NCI-H1436 treated with DMSO at 0.1 percent for 48 hours (cell line): ENCODE measurements at regions not wholly inside any gene's neighbourhood (a gene's known extent, or its start where the extent isn't known, plus 50 kb on each side); places are given as distances from the start of the nearest gene placed in this dataset.
"Not testable (repeated sequence)": the region's sequence is repeated elsewhere in the genome, so short reads cannot be mapped to it uniquely, and the experiment has no call there.

ENCODE experiments used
- DNase-seq: peaks from one replicate; lab custom pipeline; 2025; lab: John Stamatoyannopoulos, UW

DNA sequence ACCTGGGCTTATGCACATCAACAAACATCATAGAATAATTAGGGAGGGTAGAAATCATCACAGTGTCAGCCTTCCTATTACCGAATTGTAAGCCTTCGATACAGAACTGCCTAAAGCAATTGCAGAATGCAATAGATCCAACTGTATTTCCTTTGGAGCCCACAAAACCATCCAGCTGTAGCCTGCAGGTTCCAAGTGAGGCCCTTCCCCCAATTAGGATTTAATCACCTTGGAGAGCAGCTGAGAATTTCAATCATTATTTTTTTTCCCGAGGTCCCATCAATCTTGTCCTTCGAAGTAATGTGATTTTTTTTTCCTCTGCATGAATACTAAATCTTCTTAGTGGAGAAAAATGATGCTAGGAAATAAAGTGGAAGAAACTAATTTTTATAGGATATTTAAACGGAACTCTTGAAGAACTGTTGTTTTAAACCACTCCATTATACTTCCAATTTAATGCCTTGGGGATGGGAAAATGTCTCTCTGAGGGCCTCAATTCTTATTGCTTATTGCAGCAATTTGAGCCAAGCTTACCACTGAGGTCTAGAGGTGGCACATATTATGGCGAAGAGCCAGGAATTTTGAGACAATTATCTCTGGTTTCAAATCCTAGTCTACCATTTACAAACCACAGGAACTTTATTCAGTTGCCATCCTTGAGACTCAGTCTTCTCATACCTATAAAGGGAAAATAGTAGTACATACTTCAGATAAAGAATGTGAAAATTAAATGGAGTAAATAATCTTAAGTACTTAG is 953.4 kb upstream of the IGFBP7 start:
- DNase-seq: no peak

DNA sequence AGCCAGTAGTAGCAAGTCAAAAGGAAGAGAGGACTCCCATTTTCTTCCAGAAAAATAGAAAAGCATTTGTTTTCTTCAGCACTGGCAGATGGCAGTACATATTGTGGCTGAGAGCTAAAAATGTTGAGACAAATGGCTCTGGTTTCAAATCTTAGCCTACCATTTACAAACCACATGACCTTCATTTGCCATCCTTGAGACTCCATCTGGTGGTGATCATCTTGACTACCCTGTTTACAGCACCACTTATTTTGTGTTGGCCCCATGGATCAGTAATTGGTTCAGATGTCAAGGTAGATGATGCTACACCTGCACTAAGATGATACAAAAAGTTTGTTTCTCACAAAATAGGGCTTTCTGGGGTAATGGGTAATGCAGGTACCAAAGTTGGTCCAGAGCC is 951.8 kb upstream of the IGFBP7 start:
- DNase-seq: no peak

DNA sequence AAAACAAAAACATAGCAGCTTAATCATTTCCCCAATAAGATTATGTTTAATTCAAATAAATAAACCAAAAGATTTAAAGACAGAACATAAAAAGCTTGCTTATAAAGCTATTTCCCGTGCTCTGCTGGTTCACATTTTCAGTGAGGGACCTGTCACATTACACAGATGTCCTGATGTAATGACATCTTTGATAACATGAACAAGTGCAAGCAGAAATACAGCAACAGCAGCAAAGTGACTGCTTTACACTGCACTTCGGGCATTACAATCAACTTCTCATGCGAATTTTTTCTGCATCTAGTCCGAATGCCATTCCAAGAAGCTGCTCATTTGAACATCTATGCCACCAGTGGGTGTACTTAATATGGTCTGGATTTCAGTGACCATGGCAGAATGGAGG is 940.3 kb upstream of the IGFBP7 start:
- no peak for DNase-seq

DNA sequence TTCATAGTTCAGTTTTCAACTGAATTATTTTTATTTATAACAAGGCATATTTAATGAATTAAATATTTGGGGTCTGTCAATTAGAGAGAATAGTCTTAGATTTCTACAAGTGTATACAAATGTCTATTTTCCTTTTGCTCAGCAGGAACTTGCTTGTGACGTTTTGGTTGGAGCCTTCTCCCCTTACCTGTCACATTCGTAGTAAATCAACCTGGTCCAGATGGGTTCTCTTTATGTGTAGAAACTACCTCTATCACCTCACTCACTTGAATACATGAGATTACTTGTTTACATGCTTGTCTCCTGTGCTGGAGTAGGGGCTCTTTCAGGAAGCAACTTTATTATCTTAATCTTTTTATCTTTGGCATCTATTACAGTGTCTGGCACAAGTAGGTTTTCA is 938.3 kb upstream of the IGFBP7 start:
- DNase-seq: no peak

DNA sequence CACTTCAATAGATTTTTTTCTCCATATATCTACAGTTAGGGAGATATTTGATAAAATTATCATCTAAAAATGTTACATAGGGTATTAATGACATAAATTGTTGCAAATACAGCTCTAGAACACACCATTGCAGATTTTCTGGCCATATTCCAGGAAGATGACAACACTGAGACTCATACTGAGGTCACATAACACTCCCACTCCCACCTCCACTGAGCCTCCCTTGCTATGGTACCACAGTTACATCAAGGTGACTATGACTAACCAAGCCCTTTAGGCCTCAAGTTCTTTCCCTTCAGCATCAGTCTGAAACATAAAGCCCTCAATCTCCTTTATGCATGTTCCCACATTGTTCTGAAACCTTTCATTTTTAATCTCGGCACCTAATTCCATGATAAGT is 932.0 kb upstream of the IGFBP7 start:
- DNase-seq: no peak

DNA sequence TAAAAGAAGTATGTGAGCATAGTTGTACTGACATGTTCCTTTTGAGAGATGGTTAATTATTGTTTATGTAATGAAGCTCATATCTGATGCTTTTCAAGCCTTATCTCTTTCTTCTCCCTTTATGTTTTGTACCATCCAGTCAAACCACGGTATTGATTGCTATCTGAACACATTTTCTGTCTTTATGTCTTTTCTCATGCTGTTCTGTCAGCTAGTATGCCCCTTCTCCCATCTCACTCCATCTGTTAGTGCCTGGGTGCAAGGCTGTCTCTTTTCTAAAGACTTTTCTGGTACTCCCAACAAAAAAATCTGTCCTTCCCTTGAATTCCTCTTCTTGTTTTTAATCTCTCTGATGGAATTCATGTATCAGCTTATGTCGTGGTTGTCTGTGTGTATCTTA is 883.8 kb upstream of the IGFBP7 start:
- DNase-seq: no peak

DNA sequence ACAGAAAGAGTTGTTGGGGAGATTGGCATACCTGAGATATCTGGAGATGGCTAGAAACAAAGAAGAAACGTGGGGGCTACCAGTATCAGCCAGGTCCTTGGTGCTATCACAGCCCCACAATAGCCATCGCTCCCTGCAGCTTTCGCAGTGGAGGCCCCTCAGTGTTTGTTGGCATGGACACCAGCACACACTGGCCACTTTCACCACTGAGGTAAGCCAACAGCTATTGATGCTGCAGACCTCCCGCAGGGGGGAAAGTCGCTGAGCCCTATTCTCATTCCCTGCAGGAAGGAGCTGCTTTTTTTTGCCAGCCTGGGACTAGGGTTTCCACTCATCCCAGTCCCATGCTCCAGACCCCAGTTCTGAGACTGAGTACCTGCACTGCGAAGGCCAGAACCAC is 879.2 kb upstream of the IGFBP7 start:
- DNase-seq: no peak

DNA sequence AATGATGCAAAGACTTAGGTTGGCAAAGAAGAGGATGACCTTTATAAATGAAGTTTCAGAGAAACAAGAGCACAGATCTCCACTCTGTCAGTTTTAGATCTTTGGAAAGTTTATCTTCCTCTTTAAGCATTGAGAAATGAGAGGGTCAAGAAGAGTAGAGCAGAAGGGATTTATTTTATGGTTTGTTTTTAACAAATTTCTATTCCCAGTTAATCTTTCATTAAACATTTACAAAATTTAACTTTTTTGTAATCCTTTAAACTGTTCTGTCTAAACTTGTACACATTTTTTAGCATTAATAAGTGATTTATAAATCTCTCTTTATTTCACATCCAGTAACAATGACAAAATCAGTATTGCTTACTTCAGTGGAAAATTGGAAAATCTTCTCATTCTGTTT is 875.0 kb upstream of the IGFBP7 start:
- no peak for DNase-seq

DNA sequence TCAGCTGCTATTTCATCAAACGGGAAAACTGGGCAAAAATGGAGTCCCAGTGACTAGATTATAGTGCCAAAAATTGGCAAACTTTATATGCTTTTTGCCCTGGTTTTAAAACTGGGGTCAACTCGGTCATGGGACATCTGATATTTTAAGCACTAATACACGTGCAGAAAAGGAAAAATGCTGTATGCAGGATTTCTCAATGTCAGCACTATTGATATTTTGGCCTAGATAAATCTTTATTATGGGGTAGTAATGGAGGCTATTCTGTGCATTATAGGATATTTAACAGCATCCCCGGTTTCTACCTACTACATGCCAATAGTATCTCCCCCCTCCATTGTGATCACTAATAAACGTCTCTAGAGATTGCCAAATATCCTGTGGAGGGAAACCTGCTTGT is 870.9 kb upstream of the IGFBP7 start:
- DNase-seq: no peak

DNA sequence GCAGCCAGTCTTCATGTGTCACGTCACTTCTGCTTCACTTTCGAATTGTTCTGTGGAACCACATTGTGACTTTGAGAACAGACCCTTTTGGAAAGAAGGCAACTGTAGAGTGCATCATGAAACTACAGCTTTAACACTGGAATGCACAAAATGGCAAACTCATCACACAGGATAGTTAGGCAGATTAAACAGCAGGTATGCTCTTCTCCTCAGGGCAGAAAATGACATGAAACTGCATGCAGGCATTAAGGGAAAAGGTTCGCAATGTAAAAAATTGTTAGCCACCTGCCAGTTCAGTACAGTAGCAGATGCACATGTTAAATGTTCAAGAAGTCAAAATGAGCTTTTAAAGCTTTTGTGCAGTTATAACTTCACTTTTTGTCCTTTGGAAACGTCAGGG is 864.6 kb upstream of the IGFBP7 start:
- DNase-seq: no peak

DNA sequence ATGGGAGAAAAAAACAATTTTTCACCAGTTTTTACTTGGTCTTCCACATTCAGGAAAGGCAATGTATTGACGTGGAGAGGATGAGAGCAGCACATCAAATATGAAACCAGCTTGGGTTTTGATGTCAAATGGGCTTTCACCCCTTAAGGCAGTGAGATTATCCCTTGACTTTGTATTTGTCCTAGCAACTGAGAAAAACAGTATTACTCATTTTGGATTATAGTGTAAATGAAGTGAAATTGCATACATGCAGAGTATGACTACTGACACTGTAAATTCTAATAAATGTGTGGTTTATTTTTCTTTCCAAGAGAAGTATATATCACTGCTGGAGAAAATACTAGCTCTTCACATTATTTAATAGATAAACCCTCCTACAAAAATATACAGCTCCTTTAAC is 863.6 kb upstream of the IGFBP7 start:
- DNase-seq: no peak

DNA sequence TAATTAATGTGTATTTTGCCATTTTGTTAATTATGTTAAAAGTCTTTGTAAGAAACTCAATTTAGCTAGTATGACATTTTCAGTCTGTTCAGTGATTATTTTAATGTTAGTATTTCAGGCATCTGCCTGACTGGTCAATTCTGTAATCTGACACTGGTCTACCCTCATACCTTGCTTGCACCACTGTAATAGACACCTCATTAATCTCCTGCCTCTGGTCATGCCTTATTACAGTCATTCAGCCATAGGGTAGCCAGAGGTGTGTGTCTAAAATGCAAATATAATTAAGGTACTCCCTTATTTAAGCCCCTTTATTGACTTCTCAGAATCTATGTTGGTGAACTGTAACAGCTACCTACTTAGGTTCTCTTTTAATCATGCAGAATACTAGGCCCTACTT is 861.1 kb upstream of the IGFBP7 start:
- no peak for DNase-seq

DNA sequence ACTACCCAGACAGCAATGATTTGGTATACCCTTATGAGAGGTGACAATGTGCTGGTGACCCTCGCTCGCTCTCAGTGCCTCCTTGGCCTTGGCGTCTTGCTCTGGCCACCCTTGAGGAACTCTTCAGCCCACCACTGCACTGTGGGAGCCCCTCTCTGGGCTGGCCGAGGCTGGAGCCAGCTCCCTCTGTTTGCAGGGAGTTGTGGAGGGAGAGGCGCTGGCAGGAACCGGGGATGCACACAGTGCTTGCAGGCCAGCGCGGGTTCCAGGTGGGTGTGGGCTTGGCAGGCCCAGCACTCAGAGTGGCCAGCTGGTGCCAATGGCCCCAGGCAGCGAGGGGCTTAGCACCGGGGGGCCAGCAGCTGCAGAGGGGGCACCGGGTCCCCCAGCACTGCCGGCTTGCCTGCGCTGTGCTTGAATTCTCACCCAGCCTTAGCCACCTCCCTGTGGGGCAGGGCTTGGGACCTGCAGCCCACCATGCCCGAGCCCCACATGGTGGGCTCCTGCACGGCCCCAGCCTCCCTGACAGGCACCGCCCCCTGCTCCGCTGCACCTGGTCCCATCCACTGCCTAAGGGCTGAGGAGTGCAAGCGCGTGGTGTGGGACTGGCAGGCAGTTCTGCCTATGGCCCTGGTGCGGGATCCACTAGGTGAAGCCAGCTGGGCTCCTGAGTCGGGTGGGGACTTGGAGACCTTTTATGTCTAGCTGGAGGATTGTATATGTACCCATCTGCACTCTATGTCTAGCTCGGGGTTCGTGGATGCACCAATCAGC is 857.0 kb upstream of the IGFBP7 start:
- DNase-seq: no peak

DNA sequence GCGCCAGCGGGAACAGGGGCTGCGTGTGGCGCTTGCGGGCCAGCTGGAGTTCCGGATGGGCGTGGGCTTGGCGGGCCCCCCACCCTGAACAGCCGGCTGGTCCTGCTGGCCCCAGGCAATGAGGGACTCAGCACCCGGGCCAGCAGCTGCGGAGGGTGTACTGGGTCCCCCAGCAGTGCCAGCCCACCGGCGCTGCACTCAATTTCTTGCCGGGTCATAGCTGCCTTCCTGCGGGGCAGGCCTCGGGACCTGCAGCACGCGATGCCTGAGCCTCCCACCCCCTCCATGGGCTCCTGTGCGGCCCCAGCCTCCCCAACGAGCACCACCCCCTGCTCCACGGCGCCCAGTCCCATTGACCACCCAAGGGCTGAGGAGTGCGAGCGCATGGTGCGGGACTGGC is 855.2 kb upstream of the IGFBP7 start:
- not testable (repeated sequence) for DNase-seq

DNA sequence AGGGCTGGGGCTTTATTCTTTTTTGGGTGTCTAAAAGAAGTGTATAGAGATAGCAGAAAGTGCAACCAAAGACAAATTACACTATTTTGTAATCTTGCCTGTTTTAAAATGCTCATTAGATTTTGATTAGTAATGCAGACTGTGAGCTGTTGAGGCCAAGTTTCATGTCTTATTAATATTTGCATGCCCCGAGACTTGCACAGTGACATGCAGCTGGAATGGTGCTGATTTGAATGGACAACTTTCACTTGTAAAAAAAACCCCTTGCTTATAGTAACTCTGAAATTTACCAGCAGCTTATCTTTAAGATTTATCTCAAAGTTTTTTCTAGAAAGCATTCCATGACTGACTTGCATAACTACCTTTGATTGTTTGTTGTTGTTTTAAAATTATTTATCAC is 835.1 kb upstream of the IGFBP7 start:
- DNase-seq: no peak

DNA sequence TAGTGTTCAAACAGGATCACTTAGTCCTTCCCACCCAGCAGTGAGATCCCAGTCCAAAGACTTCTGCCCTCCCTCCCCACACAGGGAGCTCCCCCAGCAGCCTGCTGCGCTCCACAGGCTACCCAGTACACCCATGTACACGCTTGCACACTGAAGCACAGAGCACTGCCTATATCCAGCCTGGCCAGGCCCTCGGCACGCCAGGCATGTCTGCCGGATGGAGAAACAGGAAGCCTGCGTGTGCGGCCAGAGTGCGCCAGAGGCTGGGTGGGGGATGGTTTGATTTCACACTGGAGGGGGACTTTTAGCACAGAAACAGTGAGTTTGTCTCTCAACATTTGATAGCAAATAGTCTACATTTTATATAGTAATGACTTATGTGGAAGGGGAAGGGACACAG is 833.5 kb upstream of the IGFBP7 start:
- DNase-seq: no peak

DNA sequence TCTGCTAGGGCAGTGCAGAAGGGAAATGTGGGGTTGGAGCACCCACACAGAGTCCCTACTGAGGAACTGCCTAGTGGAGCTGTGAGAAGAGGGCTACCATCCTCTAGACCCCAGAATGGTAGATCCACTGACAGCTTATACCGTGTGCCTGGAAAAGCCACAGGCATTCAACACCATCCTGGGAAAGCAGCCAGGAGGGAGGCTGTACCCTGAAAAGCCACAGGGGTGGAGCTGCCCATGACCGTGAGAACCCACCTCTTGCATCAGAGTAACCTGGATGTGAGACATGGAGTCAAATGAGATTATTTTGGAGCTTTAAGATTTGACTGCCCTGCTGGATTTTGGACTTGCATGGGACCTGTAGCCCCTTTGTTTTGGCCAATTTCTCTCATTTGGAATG is 827.1 kb upstream of the IGFBP7 start:
- not testable (repeated sequence) for DNase-seq

DNA sequence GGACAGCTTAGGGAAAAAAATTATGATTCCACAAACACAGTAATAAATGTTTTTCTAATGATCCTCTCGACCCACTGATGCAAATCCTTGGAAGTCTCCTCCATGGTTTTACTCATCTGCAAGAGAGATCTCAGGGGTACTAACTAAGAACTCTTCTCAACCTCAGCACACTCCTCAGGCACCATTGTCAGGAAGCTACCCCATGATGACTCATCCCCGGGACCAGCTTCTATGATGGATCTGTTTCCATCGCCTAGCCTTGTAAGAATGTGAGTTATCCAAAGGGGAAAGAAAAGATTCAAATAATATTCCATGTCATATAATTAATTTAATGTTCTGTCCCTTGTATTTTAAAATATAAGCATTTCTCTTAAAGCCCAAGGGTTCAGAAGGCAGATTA is 816.1 kb upstream of the IGFBP7 start:
- DNase-seq: no peak

DNA sequence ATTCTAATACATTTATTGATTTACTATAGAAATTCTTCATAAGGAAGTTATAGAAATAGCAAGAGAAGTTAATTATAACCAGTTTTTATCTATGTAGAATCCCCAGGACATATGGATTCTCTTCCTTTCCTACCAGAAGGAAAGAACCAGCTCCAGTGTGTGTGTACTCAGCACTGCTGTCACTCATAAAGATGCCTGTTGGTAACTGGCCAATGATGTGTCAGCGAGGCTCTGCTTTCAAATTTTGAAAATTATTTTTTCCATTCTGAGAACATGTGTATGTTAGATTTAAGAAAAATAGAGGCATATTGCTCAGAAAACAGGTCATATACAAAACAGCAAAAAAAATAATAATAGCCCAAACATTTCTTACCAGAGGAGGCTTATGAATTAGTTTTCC is 814.8 kb upstream of the IGFBP7 start:
- no peak for DNase-seq

DNA sequence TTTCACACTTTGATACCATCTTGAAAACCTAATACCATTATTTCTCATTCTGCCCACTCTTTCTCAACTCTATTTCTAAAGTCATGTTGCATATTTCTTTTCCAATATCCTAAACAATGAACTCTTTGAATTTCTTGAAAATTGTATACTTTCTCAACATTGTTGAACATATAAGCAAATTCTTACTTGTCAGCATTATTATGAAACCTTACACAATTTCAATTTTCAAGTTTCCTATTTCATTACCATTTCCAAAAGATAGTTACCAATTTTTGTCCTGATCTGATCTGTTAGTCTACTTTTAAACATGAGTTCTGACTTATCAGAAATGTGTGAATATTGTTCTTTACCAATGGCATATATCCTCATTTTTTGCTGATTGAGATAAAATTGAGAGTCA is 806.3 kb upstream of the IGFBP7 start:
- DNase-seq: no peak

DNA sequence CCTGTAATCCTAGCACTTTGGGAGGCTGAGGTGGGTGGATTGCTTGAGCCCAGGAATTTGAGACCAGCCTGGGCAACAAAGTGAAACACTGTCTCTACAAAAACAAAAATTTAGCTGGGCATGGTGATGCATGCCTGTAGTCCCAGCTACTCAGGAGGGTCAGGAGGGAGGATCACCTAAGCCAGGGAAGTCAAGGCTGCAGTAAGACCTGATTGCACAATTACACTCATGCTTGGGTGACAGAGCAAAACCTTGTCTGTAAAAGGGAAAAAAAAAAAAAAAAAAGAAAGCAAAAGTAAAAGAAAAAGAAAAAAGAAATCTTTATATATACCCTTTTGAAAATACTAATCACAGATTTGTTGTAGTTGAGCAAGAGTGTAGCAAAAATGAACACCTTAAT is 801.0 kb upstream of the IGFBP7 start:
- DNase-seq: no peak

DNA sequence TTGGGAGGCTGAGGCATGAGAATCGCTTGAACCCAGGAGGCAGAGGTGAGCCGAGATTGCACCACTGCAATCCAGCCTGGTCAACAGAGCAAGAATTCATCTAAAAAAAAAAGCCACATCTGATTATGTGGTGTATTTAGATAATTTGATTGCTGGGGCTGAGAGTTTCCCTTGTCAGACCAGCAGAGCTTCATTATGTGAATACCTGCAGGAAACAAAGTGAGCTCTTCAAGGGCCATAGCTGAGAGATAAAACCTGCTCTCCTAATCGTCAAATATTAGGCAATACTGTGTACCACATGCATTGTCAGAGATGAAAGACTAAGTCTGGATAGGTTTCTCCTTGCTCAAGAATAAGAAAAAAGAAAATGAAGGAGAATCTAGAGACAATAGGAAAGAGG is 800.0 kb upstream of the IGFBP7 start:
- DNase-seq: no peak

DNA sequence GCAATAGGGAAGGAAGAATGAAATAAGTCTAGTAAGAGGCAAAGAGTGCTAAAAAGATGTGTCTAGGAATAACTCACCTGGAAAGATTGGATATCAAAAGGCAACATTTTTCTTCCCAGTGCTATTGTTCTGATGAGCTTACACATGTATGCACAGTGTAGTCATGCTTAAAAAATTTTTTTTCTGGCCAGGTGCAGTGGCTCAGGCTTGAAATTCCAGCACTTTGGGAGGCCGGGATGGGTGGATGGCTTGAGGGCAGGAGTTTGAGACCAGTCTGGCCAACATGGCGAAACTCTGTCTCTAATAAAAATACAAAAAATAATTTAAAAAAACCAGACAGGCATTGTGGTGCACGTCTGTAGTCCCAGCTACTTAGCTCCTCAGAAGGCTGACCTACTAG is 795.8 kb upstream of the IGFBP7 start:
- DNase-seq: no peak

DNA sequence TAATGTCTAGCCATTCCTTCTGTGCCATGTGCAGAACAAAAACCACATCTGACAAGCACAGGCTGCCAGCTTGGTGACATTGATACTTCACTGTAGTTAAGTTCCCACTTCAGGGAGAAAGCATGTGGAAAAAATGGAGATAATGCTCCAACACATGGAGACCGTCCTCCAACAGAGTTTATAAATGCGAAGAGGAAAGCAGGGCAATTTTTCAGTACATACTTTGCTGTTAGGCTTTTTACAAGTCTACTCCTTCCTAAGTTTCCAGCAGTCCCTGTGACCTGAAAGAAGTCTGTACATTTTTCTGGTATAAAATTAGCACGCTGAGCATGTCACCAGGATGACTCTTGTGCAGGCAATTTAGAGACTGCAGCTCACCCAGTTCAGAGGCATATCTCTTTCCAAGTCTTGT is 766.9 kb upstream of the IGFBP7 start:
- no peak for DNase-seq
